Hematopoietic multipotent progenitor cell treated with erythropoietin and hydrocortisone succinate and interleukin-3 and kit ligand, for 8 days (in vitro differentiated cells): ENCODE measurements at regions not wholly inside any gene's neighbourhood (a gene's known extent, or its start where the extent isn't known, plus 50 kb on each side); places are given as distances from the start of the nearest gene placed in this dataset.

Experiments used
- DNase-seq: peaks from one replicate; pipeline ENCODE4 v3.0.0-alpha.2; 2015

DNA sequence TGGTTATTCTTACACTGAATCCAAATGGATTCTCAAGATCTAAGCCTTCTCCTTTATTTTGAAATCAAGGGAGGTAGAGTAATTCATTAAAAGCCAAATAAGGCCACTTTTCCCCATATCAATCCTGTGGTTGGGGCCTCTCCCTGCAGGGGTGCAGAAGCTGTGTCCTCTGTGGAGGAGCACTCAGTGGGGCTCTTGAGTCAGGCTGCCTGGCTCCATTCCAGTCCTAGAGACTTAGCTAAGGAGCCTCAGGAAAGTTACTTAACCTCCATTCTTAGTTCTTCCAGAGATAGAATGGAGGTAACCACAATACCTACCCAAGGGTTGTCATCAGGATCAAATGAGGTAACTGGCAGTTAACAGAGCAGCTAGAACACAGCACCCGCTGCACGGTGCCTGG, 564.3 kb downstream of the CMPK2 start:
- DNase-seq: no peak

GRCh38 chr2:6308986-6309385, 556.7 kb downstream of the CMPK2 start:
- no peak for DNase-seq

- no peak for DNase-seq
These were observed 556.1 kb downstream of the CMPK2 start for GRCh38 chr2:6309415-6310255.

DNA sequence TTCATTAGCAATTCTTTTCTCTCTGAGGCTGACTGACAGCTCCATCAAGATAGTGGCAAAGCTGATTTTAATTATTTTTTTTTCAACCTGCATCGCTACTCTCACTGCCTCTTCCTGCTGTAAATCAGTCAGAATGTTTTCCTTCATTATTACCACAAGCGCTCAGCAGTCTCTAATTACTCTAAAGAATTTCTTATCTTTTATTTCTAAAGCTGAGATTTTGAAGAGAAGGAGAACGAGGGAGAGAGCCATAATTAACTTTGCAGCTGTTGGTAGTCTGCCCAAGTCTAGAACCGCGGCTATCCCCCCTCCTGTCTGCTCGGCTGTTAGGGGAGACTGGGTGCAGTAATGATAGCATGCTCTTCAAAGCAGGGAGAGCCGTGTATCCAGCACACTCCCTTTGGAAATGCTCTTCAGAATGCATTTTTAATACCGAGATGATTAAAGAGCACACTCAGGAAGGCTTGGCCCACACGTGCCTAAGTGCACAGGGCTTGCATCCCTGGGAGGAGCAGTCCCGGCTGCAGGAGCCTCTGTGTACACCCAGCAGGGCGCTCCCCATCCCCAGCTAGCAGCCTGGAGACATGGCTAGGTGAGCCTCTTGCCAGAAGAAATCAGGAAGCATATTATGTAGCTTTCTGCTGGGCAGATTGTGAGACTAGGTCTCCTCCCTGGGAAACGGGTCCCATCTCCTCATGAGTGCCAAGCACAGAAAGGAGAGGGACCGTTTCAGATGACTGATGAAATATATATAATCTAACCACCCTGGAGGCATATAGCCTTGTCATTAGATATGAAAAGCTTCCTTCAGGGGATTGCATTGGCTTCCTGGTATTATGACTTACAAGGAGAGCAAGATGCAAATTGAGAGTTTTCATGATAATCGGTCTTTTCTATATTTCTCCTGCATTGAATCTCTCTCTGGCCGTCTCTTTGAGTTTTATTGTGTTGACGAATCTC, 555.2 kb downstream of the CMPK2 start:
- DNase-seq: no peak

- no peak for DNase-seq
These were observed 553.3 kb downstream of the CMPK2 start for GRCh38 chr2:6312367-6312766.

DNA sequence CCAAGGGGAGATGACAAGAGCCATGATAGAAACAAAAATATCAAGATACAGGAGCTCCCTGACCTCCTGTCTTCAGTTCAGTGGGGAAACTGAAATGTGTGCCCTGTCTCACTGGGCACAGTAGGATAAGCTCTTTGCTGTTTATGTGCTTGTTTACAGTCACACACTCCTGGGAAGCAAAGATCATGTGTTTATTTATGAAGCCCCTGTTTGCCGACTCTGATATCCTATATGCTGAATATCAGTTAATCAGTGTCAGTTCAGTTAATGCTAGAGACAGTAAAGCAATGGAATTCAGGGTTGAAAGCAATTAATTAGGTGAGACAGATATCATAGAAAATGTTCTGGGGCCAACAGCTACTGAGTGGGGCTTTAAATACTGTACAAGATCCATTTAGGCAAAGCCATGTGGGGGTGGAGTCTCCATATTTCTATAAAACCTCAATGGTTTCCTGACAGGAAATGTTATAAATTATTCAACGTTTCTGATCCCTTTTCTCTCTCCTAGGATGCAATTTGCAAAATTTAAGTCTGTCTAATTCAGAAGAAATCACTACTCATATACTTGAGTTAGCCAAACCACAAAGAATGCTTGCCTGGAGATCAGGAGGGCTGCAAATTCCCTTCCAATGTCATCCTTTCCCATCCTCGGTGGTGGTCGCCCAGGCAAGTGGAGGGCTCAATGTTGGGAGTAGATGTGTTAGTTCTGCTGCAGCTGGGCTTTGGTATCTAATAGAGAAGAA, 551.3 kb downstream of the CMPK2 start:
- no peak for DNase-seq

DNA sequence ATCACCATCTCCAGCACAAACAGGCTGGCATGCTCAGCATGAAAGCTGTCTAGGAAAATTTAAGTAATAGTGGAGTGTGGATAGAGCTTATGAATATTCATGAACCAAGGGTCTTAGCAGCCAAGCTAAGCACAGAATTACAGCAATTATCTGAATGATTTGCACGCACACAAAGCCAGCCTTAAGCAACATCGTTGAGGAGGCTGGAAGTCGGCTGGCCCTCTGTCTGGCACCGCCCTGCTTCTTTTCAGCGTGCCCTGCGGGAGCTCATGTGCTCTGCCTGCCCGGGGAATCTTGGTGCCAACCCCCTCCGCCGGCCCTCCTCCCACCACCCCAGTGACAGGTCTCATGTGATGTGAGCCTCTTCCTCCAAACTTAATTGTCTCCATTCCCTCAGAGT, 540.1 kb downstream of the CMPK2 start:
- no peak for DNase-seq

- DNase-seq: no peak
These were observed 538.7 kb downstream of the CMPK2 start for GRCh38 chr2:6326958-6327357.

DNA sequence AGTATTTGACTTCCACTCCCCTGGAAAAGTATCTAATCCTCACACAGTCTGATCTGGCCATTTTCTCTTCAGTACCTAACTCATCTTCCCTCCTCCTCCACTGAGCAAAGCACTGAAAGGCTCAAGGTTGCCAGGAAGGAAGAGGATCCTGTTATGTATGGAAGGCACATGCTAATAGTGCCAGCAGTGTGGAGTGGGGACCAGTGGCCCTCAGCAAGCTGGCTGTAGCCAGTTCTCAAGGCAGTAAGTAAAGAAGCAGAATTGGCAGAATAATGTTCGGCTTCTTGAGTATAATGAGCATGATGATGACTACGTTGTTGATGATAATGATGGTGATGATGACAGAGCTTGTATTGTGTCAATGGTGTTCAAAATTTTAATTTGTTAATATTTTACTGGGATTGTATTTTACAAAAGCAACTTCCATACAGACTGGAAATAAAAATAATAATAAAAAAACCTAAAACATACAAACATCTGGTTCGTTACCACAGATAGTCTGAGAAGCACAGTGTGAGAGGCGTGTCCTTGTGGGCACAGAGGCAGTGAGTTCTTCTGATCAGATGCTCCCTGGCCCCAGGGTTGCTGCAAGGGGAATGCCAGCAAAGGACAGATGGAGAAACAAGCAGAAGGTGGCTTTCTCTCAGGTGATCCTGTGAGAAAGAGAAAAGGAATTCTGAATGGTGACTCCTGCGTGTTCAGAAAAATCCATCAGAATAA, 528.8 kb downstream of the CMPK2 start:
- no peak for DNase-seq

DNA sequence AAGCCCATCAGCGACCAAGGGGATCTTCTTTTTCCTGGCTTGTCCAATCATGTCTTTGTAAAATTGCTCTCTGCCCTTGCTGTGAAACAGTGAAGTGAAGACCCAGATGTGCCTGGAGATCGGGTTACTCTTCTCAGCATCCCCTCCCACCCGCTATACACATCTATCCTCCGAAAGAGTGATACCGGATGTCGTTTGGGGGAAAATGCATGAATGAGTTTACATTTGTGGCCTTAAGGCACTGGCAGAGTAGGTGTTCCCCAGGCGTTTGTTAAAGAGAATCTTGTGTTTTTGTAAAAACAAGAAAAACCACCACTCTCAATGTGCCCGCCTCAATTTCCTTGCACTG, 528.3 kb downstream of the CMPK2 start:
- no peak for DNase-seq

DNA sequence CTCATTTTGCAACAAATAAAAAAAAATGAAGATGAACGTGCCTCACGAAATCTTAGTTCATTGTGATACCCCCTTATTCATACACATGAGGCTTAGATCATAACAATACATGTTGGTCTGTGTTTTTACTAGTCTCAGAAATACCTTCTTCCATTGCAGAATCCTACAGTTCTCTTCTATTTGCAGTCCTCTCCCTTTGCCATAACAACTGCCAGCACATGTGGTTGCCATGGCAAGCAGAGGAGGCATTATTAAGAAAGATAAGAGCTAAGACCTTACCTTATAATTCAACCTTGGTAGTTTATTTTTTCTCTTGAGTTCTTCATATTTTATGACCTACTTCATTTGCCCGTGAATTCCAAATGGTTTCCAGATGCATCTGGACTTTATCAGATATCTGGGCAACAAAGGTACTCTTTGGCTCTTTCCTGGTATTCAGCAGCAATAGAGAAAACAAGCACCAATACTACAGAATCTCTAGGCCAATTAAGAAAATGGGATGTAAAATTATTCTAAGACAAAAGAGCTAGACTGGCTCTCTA, 524.0 kb downstream of the CMPK2 start:
- DNase-seq: no peak

GRCh38 chr2:6342273-6342920, 523.3 kb downstream of the CMPK2 start:
- no peak for DNase-seq

- DNase-seq: no peak
These were observed 522.6 kb downstream of the CMPK2 start for GRCh38 chr2:6343076-6343475.

- no peak for DNase-seq
These were observed 513.5 kb downstream of the CMPK2 start for GRCh38 chr2:6352247-6352646.

GRCh38 chr2:6352906-6353515, 512.7 kb downstream of the CMPK2 start:
- no peak for DNase-seq

DNA sequence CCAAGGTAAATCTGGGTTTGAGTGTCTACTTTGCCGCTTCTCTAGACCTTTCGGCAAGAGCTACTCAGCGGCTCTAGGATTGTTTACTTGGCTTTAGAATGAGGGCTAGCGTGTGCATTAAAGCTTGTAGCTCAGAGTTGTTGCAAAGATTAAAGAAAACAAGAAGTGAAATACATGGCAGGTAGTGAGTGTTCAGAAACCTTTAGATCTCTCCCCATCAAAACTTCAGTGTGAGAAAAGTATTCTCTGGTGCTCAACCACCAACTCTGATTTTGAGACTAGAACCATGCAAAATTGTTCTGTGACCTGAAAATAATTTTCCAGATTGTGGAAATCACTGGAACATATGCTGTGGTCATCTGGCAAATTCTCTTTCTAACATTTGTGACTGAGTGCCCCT, 512.0 kb downstream of the CMPK2 start:
- DNase-seq: no peak

GRCh38 chr2:6354546-6354945, 511.2 kb downstream of the CMPK2 start:
- DNase-seq: no peak

- no peak for DNase-seq
These were observed 509.6 kb downstream of the CMPK2 start for GRCh38 chr2:6355886-6356761.

DNA sequence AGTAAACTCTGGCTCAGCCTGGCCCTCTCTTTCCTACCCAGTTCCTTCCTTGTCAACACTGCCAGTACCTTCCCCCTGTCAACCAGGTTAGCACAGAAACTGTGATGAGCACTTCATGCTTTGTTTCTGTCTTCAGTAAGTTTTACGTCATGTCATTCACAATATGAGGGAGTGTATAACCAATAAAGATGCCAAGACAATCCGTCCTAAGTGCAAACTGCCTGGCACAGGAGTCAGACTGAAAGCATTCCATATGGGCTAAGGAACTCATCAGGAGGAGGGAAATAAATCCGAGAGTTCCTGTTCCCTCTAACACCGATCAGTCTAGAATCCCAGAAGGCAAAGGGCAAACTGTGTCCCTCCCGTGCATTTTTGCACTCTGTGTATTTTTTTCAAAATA, 507.2 kb downstream of the CMPK2 start:
- DNase-seq: no peak

DNA sequence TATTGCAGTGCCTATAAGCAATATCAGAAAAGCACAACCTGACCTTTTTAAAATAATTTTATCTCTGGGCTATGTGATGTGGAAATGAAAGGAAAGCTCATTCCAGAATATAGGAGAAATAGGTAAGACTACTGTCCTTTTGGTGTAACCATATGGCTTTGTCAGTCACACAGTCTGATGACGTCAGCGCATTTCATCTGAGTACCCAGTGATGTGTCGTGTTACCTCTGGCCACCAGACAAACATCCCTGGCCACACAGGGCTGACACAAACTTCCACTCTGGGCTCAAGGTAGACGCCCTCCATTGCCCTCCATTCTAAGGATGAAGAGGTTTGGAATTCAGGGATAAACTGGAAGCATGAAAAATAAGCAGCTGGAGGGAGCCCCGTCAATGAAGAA, 506.7 kb downstream of the CMPK2 start:
- no peak for DNase-seq
